IPS DF 6.9 (cell line): ENCODE measurements at regions not wholly inside any gene's neighbourhood (a gene's known extent, or its start where the extent isn't known, plus 50 kb on each side); places are given as distances from the start of the nearest gene placed in this dataset.
"Not testable (repeated sequence)": the region's sequence is repeated elsewhere in the genome, so short reads cannot be mapped to it uniquely, and the experiment has no call there.

ENCODE experiments used
- DNase-seq: peaks from one replicate; pipeline ENCODE4 v3.0.0-alpha.2; 2013; ENCODE audit warnings: low read depth, low spot score
- H3K27ac ChIP-seq: one replicate; pipeline ENCODE4 v1.5.1; 2013; ENCODE audit warnings: low read length, control low read depth
- H3K27me3 ChIP-seq: 2 replicates; pipeline ENCODE4 v1.6.1; 2013; ENCODE audit warnings: mild to moderate bottlenecking, low read length; ENCODE audit not compliant: control insufficient read depth, insufficient read depth
- H3K36me3 ChIP-seq: 2 replicates; pipeline ENCODE4 v1.6.1; 2013; ENCODE audit warnings: low read length; ENCODE audit not compliant: control insufficient read depth, insufficient read depth
- H3K4me1 ChIP-seq: 2 replicates; pipeline ENCODE4 v1.6.1; 2013; ENCODE audit warnings: low read length; ENCODE audit not compliant: control insufficient read depth, insufficient read depth
- H3K4me3 ChIP-seq: 2 replicates; pipeline ENCODE4 v1.5.1; 2013; ENCODE audit warnings: mild to moderate bottlenecking, low read length
- H3K9me3 ChIP-seq: 2 replicates; pipeline ENCODE4 v1.6.1; 2013; ENCODE audit warnings: low read length, inconsistent platforms; ENCODE audit not compliant: control insufficient read depth, insufficient read depth
- WGBS: extraction: QIAGEN DNeasy Blood & Tissue Kit; methylation state at CpG from one replicate; pipeline ENCODE4 v1.1.7; 2013; ENCODE audit warnings: mixed read lengths, missing lambda C conversion rate; ENCODE audit not compliant: insufficient read length, insufficient coverage; 5-methylcytosine and 5-hydroxymethylcytosine counted together

DNA sequence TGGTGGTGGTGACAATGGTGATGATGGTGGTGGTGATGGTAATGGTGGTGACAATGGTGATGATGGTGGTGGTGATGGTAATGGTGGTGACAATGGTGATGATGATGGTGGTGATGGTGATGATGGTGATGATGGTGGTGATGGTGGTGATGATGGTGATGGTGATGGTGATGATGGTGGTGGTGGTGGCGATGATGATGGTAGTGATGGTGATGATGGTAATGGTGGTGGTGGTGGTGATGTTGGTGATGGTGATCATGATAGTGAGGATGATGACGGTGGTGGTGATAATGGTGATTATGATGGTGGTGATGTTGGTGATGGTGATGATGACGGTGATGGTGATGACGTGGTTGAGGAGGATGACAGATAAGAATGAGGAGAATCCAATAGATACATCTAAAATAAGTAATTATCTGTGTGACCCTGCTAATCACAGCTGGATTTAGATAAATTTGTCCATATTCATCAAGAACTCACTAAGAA, 170.7 kb upstream of the SFSWAP start:
- H3K9me3 ChIP-seq, result no peaks in the 10 kb centered on the region
- H3K4me1 ChIP-seq, result no peaks in the 10 kb centered on the region
- no peaks in the 10 kb centered on the region for H3K27me3 ChIP-seq
- no peaks in the 10 kb centered on the region for H3K36me3 ChIP-seq
- 100% methylated on average over 2 of the region's 4 CpGs for WGBS
- H3K27ac ChIP-seq, result no peak overlapping the region
- H3K4me3 ChIP-seq, result no peak overlapping the region
- DNase-seq, result no peak

DNA sequence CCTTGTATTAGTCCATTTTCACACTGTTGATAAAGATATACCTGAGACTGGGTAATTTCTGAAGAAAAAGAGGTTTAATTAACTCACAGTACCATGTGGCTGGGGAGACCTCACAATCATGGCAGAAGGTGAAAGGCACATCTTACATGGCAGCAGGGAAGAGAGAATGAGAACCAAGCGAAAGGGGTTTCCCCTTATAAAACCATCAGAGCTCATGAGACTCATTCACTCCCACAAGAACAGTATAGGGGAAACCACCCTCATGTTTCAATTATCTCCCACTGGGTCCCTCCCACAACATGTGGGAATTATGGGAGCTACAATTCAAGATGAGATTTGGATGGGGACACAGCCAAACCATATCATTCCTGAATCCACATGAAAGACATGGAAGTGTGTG, 169.4 kb upstream of the SFSWAP start:
- H3K4me1 ChIP-seq, H3K27ac ChIP-seq, DNase-seq, H3K4me3 ChIP-seq, H3K36me3 ChIP-seq, H3K9me3 ChIP-seq, H3K27me3 ChIP-seq: not testable (repeated sequence)
- no CpG with 5 or more reads among the region's 1 CpG for WGBS

DNA sequence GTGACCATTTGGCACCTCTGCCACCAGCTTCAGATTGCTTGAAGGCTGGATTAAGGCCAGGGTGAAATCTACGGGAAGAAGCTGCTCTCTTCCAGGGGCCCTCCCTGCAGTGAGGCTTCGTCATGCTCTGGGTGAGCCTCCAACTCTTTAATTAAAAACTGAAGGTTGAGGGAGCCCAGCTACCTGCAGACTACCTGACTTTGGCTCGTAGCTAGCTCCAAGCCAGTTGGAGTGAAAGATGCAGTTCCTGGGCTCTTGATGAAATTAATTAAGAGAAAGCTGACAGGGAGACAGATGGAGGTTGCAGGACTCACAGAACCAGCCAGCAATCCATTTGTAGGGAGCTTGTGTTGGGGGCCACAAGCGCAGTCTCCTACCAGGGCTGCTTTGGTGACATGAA, 168.5 kb upstream of the SFSWAP start:
- WGBS, result no CpG with 5 or more reads among the region's 4 CpGs
- no peaks in the 10 kb centered on the region for H3K36me3 ChIP-seq
- no peak overlapping the region for H3K4me3 ChIP-seq
- no peaks in the 10 kb centered on the region for H3K27me3 ChIP-seq
- H3K4me1 ChIP-seq, result no peaks in the 10 kb centered on the region
- H3K27ac ChIP-seq, result no peak overlapping the region
- no peaks in the 10 kb centered on the region for H3K9me3 ChIP-seq
- DNase-seq, result no peak

DNA sequence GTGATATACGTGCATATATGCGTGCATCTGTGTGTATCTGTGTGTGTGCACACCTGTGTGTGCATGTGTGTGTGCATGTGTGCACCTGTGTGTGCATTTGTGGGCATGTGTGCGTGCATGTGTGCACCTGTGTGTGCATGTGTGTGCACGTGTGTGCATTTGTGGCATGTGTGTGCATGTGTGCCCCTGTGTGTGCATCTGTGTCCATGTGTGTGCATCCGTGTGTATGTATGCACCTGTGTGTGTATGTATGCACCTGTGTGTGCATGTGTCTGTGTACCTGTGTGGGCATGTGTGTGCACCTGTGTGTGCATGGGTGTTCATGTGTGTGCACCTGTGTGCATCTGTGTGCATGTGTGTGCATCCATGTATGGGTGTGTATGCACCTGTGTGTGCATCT, 167.8 kb upstream of the SFSWAP start:
- no peak for DNase-seq
- Histone ChIP-seq H3K27ac (no peak overlapping the region), H3K9me3 (no peaks in the 10 kb centered on the region), H3K4me1 (no peaks in the 10 kb centered on the region), H3K4me3 (no peak overlapping the region), H3K36me3 (no peaks in the 10 kb centered on the region), H3K27me3 (no peaks in the 10 kb centered on the region)
- WGBS, result no CpG with 5 or more reads among the region's 5 CpGs

DNA sequence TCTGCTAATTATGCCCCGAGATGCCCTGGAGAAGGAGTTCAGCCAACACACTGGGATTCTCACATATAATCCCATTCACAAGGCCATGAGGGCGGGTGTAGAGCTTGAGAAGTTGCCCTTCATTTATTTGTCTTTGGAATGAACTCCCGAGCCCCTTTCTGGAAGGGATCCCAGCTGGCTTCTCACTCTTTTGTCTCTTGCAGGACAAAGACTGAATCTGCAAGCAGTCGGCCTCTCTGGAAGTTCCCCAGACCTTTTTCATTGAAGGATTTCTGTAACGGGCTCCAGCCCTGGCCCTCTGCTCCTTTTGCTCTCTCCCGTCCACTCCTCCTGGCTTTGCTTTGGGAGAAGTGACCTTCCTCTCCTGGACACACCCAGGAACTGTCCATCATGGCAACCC, 163.3 kb upstream of the SFSWAP start:
- Histone ChIP-seq H3K36me3 (no peaks in the 10 kb centered on the region), H3K27me3 (no peaks in the 10 kb centered on the region), H3K27ac (no peak overlapping the region), H3K9me3 (no peaks in the 10 kb centered on the region), H3K4me3 (no peak overlapping the region), H3K4me1 (no peaks in the 10 kb centered on the region)
- no CpG with 5 or more reads among the region's 6 CpGs for WGBS
- DNase-seq, result no peak

DNA sequence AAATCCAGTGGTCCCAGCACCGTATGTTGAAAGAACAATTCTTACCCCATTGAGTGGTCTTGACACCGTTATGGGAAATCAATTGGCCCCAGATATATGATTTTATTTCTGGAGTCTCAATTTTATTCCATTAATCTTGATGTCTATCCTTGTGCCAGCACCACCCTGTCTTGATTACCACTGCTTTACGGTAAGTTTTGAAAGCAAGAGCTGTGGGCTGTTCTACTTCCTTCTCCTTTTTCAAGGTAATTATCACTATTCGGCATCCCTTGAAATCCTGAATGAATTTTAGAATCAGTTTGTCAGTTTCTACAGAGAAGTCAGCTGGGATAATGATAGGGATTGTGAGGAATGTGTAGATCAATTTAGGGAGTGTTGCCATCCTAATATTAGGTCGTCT, 160.8 kb upstream of the SFSWAP start:
- Histone ChIP-seq H3K4me3 (no peak overlapping the region), H3K27me3 (no peaks in the 10 kb centered on the region), H3K36me3 (no peaks in the 10 kb centered on the region), H3K9me3 (no peaks in the 10 kb centered on the region), H3K4me1 (0 out of 2 replicates have a peak, but pooled peaks cover 2% of the 10 kb centered on the region), H3K27ac (no peak overlapping the region)
- WGBS, result no CpG with 5 or more reads among the region's 5 CpGs
- DNase-seq, result no peak

DNA sequence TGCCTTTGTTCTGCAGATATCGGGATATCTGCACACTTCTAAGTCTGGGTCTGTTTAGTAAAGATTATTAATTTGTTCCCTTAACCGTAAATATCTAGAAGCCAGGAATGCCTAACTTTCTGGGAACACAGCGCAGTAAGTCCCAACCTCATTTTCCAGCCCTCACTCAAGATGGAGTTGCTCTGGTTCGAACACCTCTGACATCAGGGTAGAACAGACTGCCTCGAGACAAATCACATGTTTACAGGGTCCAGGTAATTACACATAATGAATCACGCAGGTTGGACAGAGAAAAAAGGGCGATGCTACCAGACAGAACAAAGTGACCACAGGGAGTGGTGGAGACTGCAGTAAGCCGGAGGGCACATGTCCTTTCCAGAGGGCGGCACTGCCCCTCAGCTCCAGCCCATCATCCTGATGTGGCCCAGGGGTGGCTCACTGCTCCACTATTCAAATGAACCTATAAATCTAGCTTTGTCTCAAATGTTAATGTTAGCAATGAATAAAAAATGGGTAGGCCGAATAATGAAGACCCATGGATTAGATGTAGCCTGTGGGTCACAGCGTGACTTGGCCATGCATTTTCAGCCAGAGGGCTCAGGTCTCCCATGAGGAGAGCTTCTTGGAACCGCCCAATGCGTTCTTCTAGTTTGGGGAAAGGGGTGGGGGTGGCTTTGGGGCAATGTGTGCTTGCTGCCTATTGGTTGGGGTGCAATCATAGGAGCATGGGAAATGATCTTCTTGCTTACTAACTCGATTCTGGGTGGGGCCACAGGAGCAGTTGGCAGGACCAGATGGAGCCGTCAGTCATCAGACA, 159.0 kb upstream of the SFSWAP start:
- Histone ChIP-seq H3K4me1 (0 out of 2 replicates have a peak, but pooled peaks cover 2% of the 10 kb centered on the region), H3K36me3 (no peaks in the 10 kb centered on the region), H3K4me3 (no peak overlapping the region), H3K27me3 (no peaks in the 10 kb centered on the region), H3K27ac (no peak overlapping the region), H3K9me3 (no peaks in the 10 kb centered on the region)
- WGBS, result no CpG with 5 or more reads among the region's 15 CpGs
- no peak for DNase-seq

DNA sequence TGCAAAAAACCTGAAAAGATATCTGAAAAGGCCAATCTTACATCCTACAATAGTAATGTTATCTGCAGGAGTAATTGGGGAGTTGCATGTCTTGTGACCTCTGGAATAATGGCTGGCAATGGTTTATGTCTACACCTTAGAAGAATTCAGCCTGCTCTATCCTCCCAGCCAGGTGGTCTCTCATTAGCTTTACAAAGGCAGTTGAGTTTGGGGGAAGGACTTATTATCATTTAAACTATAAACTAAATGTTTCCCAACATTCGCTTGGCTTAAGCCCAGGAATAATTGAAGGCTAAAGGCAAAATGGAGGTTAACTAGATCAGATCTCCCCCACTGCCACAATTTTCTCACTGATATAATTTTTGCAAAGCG, 158.4 kb upstream of the SFSWAP start:
- WGBS, result no CpG with 5 or more reads among the region's 2 CpGs
- H3K27ac ChIP-seq, result no peak overlapping the region
- no peak overlapping the region for H3K4me3 ChIP-seq
- no peaks in the 10 kb centered on the region for H3K9me3 ChIP-seq
- H3K27me3 ChIP-seq, result no peaks in the 10 kb centered on the region
- H3K4me1 ChIP-seq, result 0 out of 2 replicates have a peak, but pooled peaks cover 2% of the 10 kb centered on the region
- no peaks in the 10 kb centered on the region for H3K36me3 ChIP-seq
- no peak for DNase-seq

DNA sequence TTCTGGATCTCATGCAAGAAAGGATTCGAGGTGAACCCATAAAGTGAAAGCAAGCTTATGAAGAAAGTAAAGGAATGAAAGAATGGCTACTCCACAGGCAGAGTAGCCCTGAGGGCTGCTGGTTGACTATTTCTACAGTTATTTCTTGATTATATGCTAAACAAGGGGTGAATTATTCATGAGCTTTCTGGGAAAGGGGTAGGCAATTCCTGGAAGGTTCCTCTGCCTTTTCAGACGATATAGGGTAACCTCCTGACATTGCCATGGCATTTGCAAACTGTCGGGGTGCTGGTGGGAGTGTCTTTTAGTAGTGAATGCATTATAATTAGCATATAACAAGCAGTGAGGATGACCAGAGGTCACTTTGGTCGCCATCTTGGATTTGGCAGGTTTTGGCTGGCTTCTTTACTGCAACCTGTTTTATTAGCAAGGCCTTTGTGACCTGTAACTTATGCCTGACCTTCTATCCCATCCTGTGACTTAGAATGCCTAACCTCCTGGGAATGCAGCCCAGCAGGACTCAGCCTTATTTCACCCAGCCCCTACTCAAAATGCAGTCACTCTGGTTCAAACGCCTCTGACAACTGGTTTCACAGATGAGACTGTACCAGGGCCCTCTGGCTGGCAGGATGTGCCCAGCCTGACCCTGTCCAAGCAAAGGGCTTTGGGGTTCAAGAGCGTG, 157.7 kb upstream of the SFSWAP start:
- Histone ChIP-seq H3K4me1 (0 out of 2 replicates have a peak, but pooled peaks cover 2% of the 10 kb centered on the region), H3K4me3 (no peak overlapping the region), H3K36me3 (no peaks in the 10 kb centered on the region), H3K27me3 (no peaks in the 10 kb centered on the region), H3K27ac (no peak overlapping the region), H3K9me3 (no peaks in the 10 kb centered on the region)
- WGBS, result no CpG with 5 or more reads among the region's 6 CpGs
- DNase-seq, result no peak

DNA sequence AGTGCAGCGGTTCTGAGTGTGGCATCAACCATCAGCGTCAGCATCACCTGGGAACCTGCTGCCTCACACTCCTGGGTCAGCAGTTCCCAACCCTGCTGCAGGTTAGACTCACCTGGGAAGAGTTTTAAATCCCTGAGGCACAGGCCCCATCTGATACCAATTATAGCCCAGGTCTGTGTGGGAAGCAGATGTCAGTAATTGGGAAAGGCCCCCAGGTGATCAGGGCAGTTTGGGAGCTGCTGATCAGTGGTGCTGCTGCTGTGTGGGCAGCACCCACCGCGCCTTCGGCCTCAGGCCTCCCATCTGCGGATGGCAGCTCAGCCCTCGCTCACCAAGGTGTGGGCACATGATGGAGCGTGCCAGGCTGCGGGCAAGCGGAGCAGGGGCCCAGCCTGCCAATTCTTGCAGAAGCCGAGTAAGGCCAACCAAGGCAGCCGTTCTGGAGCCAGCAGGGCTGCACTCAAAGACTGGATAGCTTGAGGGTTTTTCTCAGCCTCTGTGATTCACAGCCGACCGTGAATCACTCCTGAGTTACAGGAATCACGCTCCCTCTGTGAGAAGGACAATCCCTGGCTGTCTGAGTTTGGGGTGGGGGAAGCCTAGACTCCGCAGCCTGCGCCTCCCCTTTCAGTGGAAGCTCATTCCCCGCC, 155.6 kb upstream of the SFSWAP start:
- no peak for DNase-seq
- Histone ChIP-seq H3K9me3 (no peaks in the 10 kb centered on the region), H3K4me1 (0 out of 2 replicates have a peak, but pooled peaks cover 2% of the 10 kb centered on the region), H3K36me3 (no peaks in the 10 kb centered on the region), H3K4me3 (no peak overlapping the region), H3K27me3 (no peaks in the 10 kb centered on the region), H3K27ac (no peak overlapping the region)
- no CpG with 5 or more reads among the region's 18 CpGs for WGBS
